Lower leg skin (tissue), 3 donors: ENCODE measurements at regions not wholly inside any gene's neighbourhood (a gene's known extent, or its start where the extent isn't known, plus 50 kb on each side); places are given as distances from the start of the nearest gene placed in this dataset.

Source experiments
- POLR2A ChIP-seq, 2 donors: fragments of 450-650 bp; IDR thresholded peaks; one replicate each; pipeline ENCODE4 v1.6.1; 2016 to 2017; ENCODE audit warnings: antibody characterized with exemption in 2 of 2, mild to moderate bottlenecking in 1 of 2, moderate library complexity in 1 of 2
- TF ChIP-seq, protein P1 (sequence below), 3 donors: fragments of 450-650 bp; IDR thresholded peaks; one replicate each; pipeline ENCODE4 v1.5.1; 2016; ENCODE audit warnings: antibody characterized with exemption in 3 of 3, mild to moderate bottlenecking in 3 of 3, moderate library complexity in 2 of 3

DNA sequence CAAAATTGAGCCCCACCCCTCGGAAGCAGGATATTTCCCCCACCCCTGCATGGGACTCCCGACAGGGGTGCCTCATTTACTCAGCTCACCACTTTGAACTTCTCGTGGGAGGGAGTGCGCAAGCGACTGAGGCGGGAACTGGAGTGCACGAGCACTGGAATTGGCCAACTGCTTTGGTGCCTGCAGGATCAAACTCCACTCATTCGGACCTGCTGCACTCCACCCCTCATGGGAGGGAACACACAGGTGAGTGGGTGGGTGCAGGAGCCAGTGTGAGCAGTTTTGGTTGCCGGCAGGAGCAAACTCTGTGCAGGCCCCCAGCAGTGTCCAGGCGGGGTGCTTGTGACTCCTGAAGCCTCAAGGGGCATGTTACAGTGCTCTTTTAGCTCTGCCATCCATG is 301.2 kb downstream of the TUSC1 start:
- TF ChIP-seq, protein P1, sequence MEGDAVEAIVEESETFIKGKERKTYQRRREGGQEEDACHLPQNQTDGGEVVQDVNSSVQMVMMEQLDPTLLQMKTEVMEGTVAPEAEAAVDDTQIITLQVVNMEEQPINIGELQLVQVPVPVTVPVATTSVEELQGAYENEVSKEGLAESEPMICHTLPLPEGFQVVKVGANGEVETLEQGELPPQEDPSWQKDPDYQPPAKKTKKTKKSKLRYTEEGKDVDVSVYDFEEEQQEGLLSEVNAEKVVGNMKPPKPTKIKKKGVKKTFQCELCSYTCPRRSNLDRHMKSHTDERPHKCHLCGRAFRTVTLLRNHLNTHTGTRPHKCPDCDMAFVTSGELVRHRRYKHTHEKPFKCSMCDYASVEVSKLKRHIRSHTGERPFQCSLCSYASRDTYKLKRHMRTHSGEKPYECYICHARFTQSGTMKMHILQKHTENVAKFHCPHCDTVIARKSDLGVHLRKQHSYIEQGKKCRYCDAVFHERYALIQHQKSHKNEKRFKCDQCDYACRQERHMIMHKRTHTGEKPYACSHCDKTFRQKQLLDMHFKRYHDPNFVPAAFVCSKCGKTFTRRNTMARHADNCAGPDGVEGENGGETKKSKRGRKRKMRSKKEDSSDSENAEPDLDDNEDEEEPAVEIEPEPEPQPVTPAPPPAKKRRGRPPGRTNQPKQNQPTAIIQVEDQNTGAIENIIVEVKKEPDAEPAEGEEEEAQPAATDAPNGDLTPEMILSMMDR (IDR thresholded peaks at IDR 0.05): no peak
- no peak for TF ChIP-seq POLR2A (IDR thresholded peaks at IDR 0.05)
